ENCODE measurements at regions not wholly inside any gene's neighbourhood (a gene's known extent, or its start where the extent isn't known, plus 50 kb on each side); places are given as distances from the start of the nearest gene placed in this dataset.

DNA sequence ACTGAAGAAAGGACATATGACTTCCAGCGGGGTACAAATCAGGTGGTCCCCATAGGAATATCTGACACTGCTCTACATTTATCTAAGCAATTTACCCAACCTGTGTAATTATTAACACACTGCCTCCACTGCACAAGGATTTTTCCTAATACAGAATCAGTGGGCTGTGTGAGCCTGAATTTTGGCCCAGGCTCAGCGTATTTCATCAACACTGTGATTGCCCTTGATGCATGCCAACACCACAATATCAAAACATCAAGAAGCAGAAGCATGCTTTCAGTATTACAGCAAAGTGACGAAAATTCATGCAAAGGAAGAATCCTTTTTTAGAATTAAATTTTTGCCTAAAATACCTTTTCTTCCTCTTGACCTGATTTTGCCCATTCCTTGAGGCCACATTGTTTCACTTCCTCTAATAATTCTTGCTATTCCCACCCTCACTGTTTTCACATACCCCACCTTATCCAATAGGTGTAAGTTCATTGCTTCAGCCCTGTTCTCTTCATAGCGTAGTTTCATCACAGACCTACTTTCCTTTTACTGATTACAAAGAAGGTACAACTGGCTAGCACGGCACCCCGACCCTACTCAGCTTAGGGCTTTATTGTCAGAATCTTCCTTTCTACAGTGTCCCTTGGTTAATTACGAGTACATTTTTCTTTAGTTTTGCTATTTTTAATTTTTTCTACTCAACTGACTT, 83.7 kb upstream of the PTCHD4 start:
- Mint-ChIP-seq H3K9me3 (peaks cover 0 to 1% of the 10 kb centered on the region in 2 donors), H3K36me3 (ENCODE audit: insufficient read depth in 2 of 2) (no peaks in the 10 kb centered on the region)

DNA sequence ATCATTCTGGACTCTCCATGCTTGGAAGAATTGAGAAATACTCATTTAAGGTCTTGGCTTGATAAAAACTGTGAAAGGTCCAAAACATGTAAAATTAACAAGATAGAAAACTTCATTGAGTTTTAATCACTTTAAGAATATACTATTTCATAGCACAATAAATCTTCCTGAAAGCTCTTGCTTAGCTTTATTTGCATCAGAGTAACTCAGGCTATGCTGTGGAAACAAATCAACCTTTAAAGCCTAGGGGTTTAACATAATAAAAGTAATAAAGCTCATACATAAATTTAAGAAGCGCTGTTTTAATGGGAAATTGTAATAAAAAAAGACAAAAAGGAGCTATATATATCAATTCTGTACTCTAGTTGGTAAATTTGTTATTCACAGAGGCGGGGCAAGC, 77.2 kb upstream of the PTCHD4 start:
- Mint-ChIP-seq H3K4me1 (ENCODE audit: low read depth) (no peaks in the 10 kb centered on the region), H3K27ac (no peak overlapping the region), H3K9me3 (peaks cover 0 to 2% of the 10 kb centered on the region in 2 donors), H3K4me3 (no peak overlapping the region), H3K36me3 (ENCODE audit: insufficient read depth in 2 of 2) (no peaks in the 10 kb centered on the region), H3K27me3 (ENCODE audit: low read depth) (no peaks in the 10 kb centered on the region)
- ATAC-seq (replicated peaks in 1 of 2) (no peak), DNase-seq (no peak)

More for the DNA sequence above, 83.7 kb upstream of the PTCHD4 start:
- Mint-ChIP-seq H3K27ac (no peak overlapping the region), H3K27me3 (ENCODE audit: low read depth) (no peaks in the 10 kb centered on the region), H3K4me1 (ENCODE audit: low read depth) (no peaks in the 10 kb centered on the region), H3K4me3 (no peak overlapping the region)
- ATAC-seq (replicated peaks in 1 of 2) (no peak), DNase-seq (no peak)

DNA sequence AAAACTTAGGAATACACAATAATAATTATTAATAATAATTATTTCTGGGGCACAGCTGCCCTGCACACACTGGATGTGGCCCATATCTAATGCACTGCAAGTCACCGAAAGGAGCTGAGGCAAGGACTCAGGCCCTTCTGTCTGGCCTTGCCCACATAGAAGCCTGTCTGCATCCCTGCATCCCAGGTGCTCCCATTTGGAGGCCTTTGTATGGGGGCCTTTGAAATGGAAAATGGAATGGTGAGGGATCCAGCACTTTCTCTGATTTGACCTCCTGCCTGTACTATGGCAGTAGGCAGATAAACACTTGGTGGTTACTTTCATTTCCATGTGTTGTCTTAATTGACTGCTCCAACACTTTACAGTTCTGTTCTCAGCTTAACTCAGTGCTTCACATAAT, 75.7 kb upstream of the PTCHD4 start:
- H3K4me1 Mint-ChIP-seq (ENCODE audit: low read depth): no peaks in the 10 kb centered on the region
- no peak overlapping the region for H3K4me3 Mint-ChIP-seq
- ATAC-seq (replicated peaks in 1 of 2): no peak

DNA sequence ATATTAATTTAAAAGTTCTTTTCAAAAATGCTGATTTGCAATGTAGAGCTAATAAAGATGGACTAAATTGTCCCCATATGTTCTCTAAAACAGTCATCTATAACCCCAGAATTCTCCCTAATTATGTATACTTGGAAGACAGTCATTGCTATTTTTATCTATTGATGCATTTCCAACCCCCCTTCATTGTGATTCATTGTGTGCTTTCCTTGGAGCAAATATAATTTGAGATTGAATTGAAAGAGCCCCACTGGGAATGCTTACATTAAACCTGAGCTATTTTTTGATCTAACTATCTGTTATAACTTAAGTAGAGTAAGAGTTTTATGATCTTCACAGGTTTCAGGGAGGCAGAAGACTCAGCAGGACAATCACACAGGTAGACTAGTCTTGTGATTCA, 73.7 kb upstream of the PTCHD4 start:
- no peaks in the 10 kb centered on the region for H3K4me1 Mint-ChIP-seq (ENCODE audit: low read depth)
- H3K27me3 Mint-ChIP-seq (ENCODE audit: low read depth): no peaks in the 10 kb centered on the region
- DNase-seq: no peak
- no peak overlapping the region for H3K4me3 Mint-ChIP-seq
- ATAC-seq (replicated peaks in 1 of 2): no peak
- H3K27ac Mint-ChIP-seq: no peak overlapping the region
- H3K9me3 Mint-ChIP-seq: peaks cover 0 to 2% of the 10 kb centered on the region in 2 donors
- H3K36me3 Mint-ChIP-seq (ENCODE audit: insufficient read depth in 2 of 2): no peaks in the 10 kb centered on the region

More for the DNA sequence above, 75.7 kb upstream of the PTCHD4 start:
- DNase-seq: no peak
- Mint-ChIP-seq H3K27me3 (ENCODE audit: low read depth) (no peaks in the 10 kb centered on the region), H3K27ac (no peak overlapping the region), H3K9me3 (peaks cover 0 to 2% of the 10 kb centered on the region in 2 donors), H3K36me3 (ENCODE audit: insufficient read depth in 2 of 2) (no peaks in the 10 kb centered on the region)

DNA sequence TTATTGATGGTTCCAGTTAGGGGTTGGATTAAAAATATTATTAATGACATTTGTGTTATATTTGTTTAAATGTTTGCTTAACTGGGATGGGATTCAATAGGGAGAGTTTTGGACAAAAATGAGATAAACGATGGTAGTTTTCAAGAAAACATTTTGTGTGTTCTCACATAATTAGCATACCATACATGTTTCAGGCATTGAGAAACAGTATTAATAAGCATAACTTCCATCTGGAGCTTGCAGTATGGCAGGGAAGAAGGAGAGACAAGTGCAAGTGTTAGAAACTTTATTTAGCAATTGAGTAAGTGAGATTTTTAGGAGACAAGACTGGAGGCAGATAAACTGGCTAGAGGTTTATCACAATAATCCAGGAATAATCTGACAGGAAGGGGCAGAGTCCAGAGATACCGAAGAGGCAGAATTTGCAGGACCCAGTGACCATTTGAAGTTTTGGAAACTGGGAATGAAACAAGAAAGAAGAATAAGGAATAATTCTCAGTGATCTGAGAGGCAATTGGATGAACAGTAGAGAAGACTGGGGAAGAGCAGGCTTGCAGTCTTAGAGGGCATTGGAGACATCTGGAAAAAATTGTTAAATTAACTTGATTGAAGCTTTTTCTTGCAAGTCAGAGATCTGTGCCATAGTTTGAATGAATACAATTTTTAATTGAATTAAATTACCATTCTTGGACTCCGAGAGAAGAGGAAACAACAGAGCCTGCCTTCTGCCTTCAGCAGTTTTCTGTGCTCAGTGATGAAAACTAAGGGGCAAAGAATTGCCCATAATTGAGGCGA, 73.0 kb upstream of the PTCHD4 start:
- no peak overlapping the region for H3K4me3 Mint-ChIP-seq
- H3K27me3 Mint-ChIP-seq (ENCODE audit: low read depth): no peaks in the 10 kb centered on the region
- peaks cover 0 to 2% of the 10 kb centered on the region in 2 donors for H3K9me3 Mint-ChIP-seq
- no peak overlapping the region for H3K27ac Mint-ChIP-seq
- ATAC-seq (replicated peaks in 1 of 2) (no peak), DNase-seq (no peak)
- H3K4me1 Mint-ChIP-seq (ENCODE audit: low read depth): no peaks in the 10 kb centered on the region
- H3K36me3 Mint-ChIP-seq (ENCODE audit: insufficient read depth in 2 of 2): no peaks in the 10 kb centered on the region

DNA sequence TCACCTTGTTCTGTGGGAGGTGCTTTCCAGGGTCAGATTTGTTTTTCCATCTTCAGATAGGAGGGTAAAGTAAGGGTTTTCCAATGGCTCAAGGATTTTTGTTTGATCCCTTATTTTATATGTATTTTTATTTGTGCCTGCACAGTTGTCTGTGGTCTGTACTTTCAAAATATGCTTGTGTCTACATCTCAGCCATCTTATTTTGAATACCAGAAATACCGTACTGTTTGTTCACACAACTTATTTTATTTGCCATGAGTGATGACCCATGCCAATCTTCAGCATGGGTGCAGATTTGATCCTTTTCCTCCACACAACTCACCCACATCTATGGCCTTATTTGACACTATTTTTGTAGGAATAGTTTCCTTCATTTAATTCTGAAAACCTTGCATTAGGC, 72.2 kb upstream of the PTCHD4 start:
- no peak overlapping the region for H3K4me3 Mint-ChIP-seq
- no peaks in the 10 kb centered on the region for H3K9me3 Mint-ChIP-seq
- no peak for ATAC-seq (replicated peaks in 1 of 2)
- H3K27me3 Mint-ChIP-seq (ENCODE audit: low read depth): no peaks in the 10 kb centered on the region
- no peaks in the 10 kb centered on the region for H3K4me1 Mint-ChIP-seq (ENCODE audit: low read depth)
- no peak for DNase-seq
- no peaks in the 10 kb centered on the region for H3K36me3 Mint-ChIP-seq (ENCODE audit: insufficient read depth in 2 of 2)
- H3K27ac Mint-ChIP-seq: no peak overlapping the region

DNA sequence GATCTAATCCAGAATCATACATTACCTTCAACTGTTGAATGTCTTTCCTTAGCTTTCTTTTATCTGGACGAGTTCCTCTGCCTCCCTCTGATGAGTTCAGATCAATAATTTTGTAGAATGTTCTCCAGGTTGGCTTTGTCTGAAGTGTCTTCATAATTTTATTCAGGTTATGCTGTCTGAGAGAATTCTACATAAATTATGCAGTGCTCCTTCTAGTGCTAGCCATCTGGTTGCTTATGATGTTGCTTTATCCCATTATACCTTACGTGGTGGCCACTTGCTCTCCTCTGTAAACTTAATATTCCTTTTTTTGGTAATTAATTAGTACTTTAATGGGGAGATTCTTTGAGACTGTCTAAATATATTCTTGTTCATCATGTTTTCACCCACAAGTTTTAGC, 67.7 kb upstream of the PTCHD4 start:
- Mint-ChIP-seq H3K27me3 (ENCODE audit: low read depth) (no peaks in the 10 kb centered on the region), H3K4me3 (no peak overlapping the region), H3K9me3 (no peaks in the 10 kb centered on the region), H3K36me3 (ENCODE audit: insufficient read depth in 2 of 2) (no peaks in the 10 kb centered on the region), H3K4me1 (ENCODE audit: low read depth) (no peaks in the 10 kb centered on the region), H3K27ac (no peak overlapping the region)
- ATAC-seq (replicated peaks in 1 of 2) (no peak), DNase-seq (no peak)

DNA sequence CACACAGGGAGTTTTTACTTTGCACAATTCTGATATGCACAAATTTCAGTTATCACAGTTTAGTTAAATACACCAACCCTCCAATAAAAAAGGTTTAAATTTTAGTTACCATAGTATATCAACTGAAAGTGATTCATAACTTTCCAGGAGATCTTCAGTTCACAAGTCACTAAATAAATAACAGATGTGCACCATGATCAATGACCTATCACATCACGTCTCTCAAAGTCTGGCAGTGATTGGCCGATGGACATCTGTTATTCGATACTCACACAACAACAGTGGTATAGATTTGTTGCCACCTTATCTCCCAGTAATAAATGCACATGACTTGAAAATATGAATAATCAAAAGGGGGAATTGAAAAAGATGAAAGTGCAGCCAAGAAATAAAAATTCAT, 66.8 kb upstream of the PTCHD4 start:
- Mint-ChIP-seq H3K9me3 (no peaks in the 10 kb centered on the region), H3K27me3 (ENCODE audit: low read depth) (no peaks in the 10 kb centered on the region), H3K4me1 (ENCODE audit: low read depth) (no peaks in the 10 kb centered on the region), H3K36me3 (ENCODE audit: insufficient read depth in 2 of 2) (no peaks in the 10 kb centered on the region), H3K27ac (no peak overlapping the region), H3K4me3 (no peak overlapping the region)
- no peak for ATAC-seq (replicated peaks in 1 of 2)
- DNase-seq: no peak

DNA sequence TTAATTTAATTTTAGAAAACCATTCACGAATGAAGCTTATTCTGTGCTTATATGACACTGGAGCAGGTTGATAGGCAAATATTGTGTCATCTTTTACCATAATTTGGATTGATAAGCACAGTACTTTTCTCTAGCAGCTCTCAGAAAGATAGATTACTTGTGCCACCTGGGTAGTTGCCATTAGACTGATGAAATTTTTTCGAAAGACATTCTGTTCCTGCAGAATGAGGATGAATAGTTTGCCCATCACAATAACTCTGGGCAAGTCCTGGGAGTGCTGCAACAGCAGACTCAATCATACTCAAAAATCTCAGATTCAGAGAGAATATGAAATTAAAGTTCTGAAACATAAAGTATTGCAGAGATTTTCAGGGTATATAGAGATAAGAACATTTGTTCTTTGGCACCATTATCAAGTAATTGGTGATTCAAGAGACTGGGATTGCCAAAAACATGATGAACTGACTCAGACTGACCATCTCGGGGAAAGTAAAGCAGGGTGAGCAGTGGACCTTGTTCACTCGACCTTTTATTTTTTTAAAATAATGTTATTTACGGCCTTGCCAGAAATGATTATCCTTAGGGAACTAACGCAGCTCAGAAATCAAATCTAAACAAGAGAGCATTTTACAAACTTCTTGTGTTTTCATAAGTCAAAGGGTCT, 65.8 kb upstream of the PTCHD4 start:
- Mint-ChIP-seq H3K9me3 (no peaks in the 10 kb centered on the region), H3K27ac (no peak overlapping the region), H3K4me1 (ENCODE audit: low read depth) (no peaks in the 10 kb centered on the region), H3K27me3 (ENCODE audit: low read depth) (no peaks in the 10 kb centered on the region), H3K4me3 (no peak overlapping the region), H3K36me3 (ENCODE audit: insufficient read depth in 2 of 2) (no peaks in the 10 kb centered on the region)
- no peak for ATAC-seq (replicated peaks in 1 of 2)
- no peak for DNase-seq

DNA sequence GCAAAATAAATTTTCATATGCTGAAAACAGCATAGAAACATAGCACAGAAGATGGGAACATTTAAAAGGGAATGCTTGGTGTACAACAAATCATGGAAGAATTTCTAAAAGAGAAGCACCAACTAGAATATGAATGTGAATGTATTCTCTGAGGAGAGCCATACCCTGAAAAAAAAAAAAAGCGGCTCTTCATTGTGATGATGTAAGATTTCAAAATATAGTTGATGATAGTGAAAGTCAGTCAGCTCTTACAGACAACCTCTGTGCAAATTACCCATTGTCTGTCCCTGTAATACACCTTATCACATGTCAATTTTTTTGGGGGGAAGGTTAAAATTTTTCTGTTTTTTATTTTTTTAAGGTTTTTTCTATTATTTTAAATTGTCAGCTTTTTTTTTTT, 58.6 kb upstream of the PTCHD4 start:
- ATAC-seq (replicated peaks in 1 of 2): no peak

More for the DNA sequence above, 58.6 kb upstream of the PTCHD4 start:
- Mint-ChIP-seq H3K27ac (no peak overlapping the region), H3K9me3 (peaks cover 0 to 3% of the 10 kb centered on the region in 2 donors), H3K4me3 (no peak overlapping the region), H3K4me1 (ENCODE audit: low read depth) (no peaks in the 10 kb centered on the region), H3K36me3 (ENCODE audit: insufficient read depth in 2 of 2) (no peaks in the 10 kb centered on the region), H3K27me3 (ENCODE audit: low read depth) (no peaks in the 10 kb centered on the region)
- DNase-seq: no peak

Data from activated T-cell treated with anti-CD3 and anti-CD28 coated beads, Interleukin-2, amount 50 U/mL, for 72 hours (primary cell).